H1 (cell line): ENCODE measurements at regions not wholly inside any gene's neighbourhood (a gene's known extent, or its start where the extent isn't known, plus 50 kb on each side); places are given as distances from the start of the nearest gene placed in this dataset.

Experiments used
- CEBPB ChIP-seq: IDR thresholded peaks from 2 replicates; pipeline ENCODE4 v1.6.1; 2012; ENCODE audit warnings: low read depth, low read length
- CHD7 ChIP-seq: fragments of 300-600 bp; sonication (generic); IDR thresholded peaks from 2 replicates; pipeline ENCODE4 v1.7.1; 2012; ENCODE audit warnings: low read length, moderate library complexity, mild to moderate bottlenecking, inconsistent platforms; ENCODE audit not compliant: insufficient replicate concordance
- FOSL1 ChIP-seq: IDR thresholded peaks from 2 replicates; pipeline ENCODE4 v1.6.1; 2011; ENCODE audit warnings: mild to moderate bottlenecking, low read depth, low read length, moderate library complexity; ENCODE audit not compliant: insufficient read depth
- GTF2F1 ChIP-seq: IDR thresholded peaks from 2 replicates; pipeline ENCODE4 v1.6.1; 2012; ENCODE audit warnings: low read depth, low read length, improper control_type of control experiment, borderline replicate concordance
- HDAC2 ChIP-seq, 2 experiments: fragments of 300-600 bp in 1 of 2; sonication (generic) in 1 of 2; IDR thresholded peaks; 2 replicates each; pipeline ENCODE4 v1.6.1; 2011 to 2012; ENCODE audit warnings: low read depth in 2 of 2, low read length in 2 of 2, mild to moderate bottlenecking in 2 of 2, moderate library complexity in 2 of 2, borderline replicate concordance in 1 of 2, inconsistent platforms in 1 of 2
- KDM1A ChIP-seq: fragments of 200-600, 300-600 bp; sonication (generic); IDR thresholded peaks from 2 replicates; pipeline ENCODE4 v1.7.1; 2016; ENCODE audit warnings: mild to moderate bottlenecking, low read length, borderline replicate concordance
- KDM5A ChIP-seq: fragments of 200-600 bp; IDR thresholded peaks from 2 replicates; pipeline ENCODE4 v1.7.1; 2012; ENCODE audit warnings: mild to moderate bottlenecking, low read length, inconsistent platforms, mixed read lengths
- POU5F1 ChIP-seq: IDR thresholded peaks from 2 replicates; pipeline ENCODE4 v1.6.1; 2011; ENCODE audit warnings: low read depth, mild to moderate bottlenecking, low read length, moderate library complexity
- RAD21 ChIP-seq, 2 experiments: IDR thresholded peaks in 1 of 2; conservative IDR thresholded peaks in 1 of 2; 2 replicates each; pipeline ENCODE4 v1.6.1; 2011; ENCODE audit warnings: low read depth in 2 of 2, low read length in 2 of 2, improper control_type of control experiment in 1 of 2, inconsistent platforms in 1 of 2, mild to moderate bottlenecking in 1 of 2, moderate library complexity in 1 of 2
- TAF7 ChIP-seq: optimal IDR thresholded peaks from 2 replicates; pipeline ENCODE3; 2011; ENCODE audit warnings: low read depth, mild to moderate bottlenecking, inconsistent platforms, low read length, moderate library complexity, borderline replicate concordance
- TCF12 ChIP-seq: IDR thresholded peaks from 2 replicates; pipeline ENCODE4 v1.6.1; 2011; ENCODE audit warnings: low read depth, mild to moderate bottlenecking, low read length

GRCh38 chr9:86771941-86772634 lies 175.2 kb downstream of the GAS1 start (continued):
- TF ChIP-seq CHD7 (no peak), CEBPB (no peak), RAD21 (IDR thresholded peaks at IDR 0.05 in 1 of 2, conservative IDR thresholded peaks at IDR 0.05 in 1 of 2; ENCODE audit: low read depth in 2 of 2, low read length in 2 of 2) (no peak), POU5F1 (no peak), HDAC2 (IDR thresholded peaks at IDR 0.05; ENCODE audit: borderline replicate concordance in 1 of 2, low read depth in 2 of 2, low read length in 2 of 2) (no peak), FOSL1 (no peak), TCF12 (no peak), KDM1A (no peak), KDM5A (no peak), GTF2F1 (no peak), TAF7 (no peak)
